Ovary (tissue), 7 donors: ENCODE measurements at regions not wholly inside any gene's neighbourhood (a gene's known extent, or its start where the extent isn't known, plus 50 kb on each side); places are given as distances from the start of the nearest gene placed in this dataset.
"Not testable (repeated sequence)": the region's sequence is repeated elsewhere in the genome, so short reads cannot be mapped to it uniquely, and the experiment has no call there.

ENCODE experiments used
- DNase-seq, 5 donors: peaks; one replicate each; pipeline ENCODE4 v3.0.0-alpha.2; 2019 to 2020
- H3K27ac ChIP-seq, 2 donors: fragments of 200-600 bp; one replicate each; pipeline versions ENCODE4 v1.5.1 to v1.8.0; 2019 to 2022
- H3K27me3 ChIP-seq: fragments of 200-600 bp; one replicate; pipeline ENCODE4 v1.8.0; 2022
- H3K36me3 ChIP-seq: fragments of 200-600 bp; sonication (generic); one replicate; pipeline ENCODE4 v1.5.1; 2019
- H3K4me1 ChIP-seq: one replicate; pipeline ENCODE4 v1.8.1; 2013; ENCODE audit warnings: mild to moderate bottlenecking, moderate library complexity; ENCODE audit not compliant: insufficient read depth
- H3K4me3 ChIP-seq: fragments of 200-600 bp; sonication (generic); one replicate; pipeline ENCODE4 v1.5.1; 2017
- H3K9me3 ChIP-seq, 2 donors: fragments of 200-600 bp in 1 of 2; sonication (generic) in 1 of 2; one replicate each; pipeline versions ENCODE4 v1.5.1 to v1.8.1; 2013 to 2019; ENCODE audit warnings: mild to moderate bottlenecking in 1 of 2, moderate library complexity in 1 of 2
- EP300 ChIP-seq: sonication (generic); formaldehyde crosslinking; IDR thresholded peaks from one replicate; pipeline ENCODE4 v1.6.1; 2017; ENCODE audit warnings: antibody characterized with exemption
- POLR2A ChIP-seq: fragments of 450-650 bp; IDR thresholded peaks from one replicate; pipeline ENCODE4 v1.6.1; 2017; ENCODE audit warnings: antibody characterized with exemption, mild to moderate bottlenecking, moderate library complexity
- WGBS, 3 donors: extraction: QIAGEN DNeasy Blood & Tissue Kit in 1 of 3; methylation state at CpG; one replicate each; pipeline versions ENCODE4 v1.1.5 to v1.1.7; 2013 to 2017; 5-methylcytosine and 5-hydroxymethylcytosine counted together
- intact Hi-C, 4 donors: fragments of 100-400 bp; cut with DNase I; formaldehyde crosslinking; loops; one replicate each; pipeline versions ENCODE4 v1.11.0 to v1.15.1; 2022 to 2023
- TF ChIP-seq, protein P1 (sequence below), 3 donors: fragments of 450-650 bp in 2 of 3; fragments of 200-600 bp in 1 of 3; IDR thresholded peaks; one replicate each; pipeline versions ENCODE4 v1.5.1 to v1.8.0; 2016 to 2022; ENCODE audit warnings: antibody characterized with exemption in 3 of 3, mild to moderate bottlenecking in 1 of 3
- donor health status: DM: no; HTN: no; CAD: no; lungs with moderate emphysema.
- donor health status: DM: no; HTN: no; CAD: no.
- donor health status: Bipolar disorder and iron deficiency.
- donor health status: DM: no; HTN: no; CAD: no.
- donor health status: DM: yes; HTN: yes; CAD: no.

DNA sequence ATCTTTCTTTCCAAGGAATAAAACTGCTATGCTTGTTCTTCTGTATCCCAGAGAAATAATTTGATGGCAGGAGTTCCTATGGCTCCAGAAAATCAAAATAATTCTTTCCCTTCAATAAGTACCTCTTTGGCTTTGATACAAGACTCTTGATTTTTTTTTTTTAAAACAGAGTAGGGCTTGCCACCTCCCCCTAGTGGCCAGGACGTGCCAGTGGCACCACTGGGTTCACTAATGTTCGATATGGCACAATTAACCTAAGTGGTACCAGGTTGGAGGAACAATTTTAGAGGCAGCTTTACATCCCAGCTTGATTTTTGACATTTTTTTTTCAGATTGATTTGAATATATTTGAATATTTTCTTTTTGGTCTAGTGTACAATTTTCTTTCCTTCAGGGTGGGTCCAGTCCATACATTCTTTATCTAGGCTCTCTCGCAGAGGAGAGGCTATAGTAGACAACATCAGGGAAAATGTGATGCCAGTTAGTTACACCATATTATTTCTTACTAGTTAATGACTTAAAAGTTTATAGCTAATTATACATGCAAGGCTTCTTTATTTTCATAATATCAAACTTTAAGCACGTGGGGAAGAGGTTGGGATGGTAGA is 330.9 kb downstream of the S1PR1 start:
- Histone ChIP-seq H3K4me3 (no peak overlapping the region), H3K27ac (no peak overlapping the region), H3K27me3 (no peaks in the 10 kb centered on the region), H3K4me1 (no peaks in the 10 kb centered on the region), H3K9me3 (no peaks in the 10 kb centered on the region), H3K36me3 (no peaks in the 10 kb centered on the region)
- intact Hi-C loops: no loop called here
- TF ChIP-seq POLR2A (no peak), EP300 (no peak)
- TF ChIP-seq, protein P1, sequence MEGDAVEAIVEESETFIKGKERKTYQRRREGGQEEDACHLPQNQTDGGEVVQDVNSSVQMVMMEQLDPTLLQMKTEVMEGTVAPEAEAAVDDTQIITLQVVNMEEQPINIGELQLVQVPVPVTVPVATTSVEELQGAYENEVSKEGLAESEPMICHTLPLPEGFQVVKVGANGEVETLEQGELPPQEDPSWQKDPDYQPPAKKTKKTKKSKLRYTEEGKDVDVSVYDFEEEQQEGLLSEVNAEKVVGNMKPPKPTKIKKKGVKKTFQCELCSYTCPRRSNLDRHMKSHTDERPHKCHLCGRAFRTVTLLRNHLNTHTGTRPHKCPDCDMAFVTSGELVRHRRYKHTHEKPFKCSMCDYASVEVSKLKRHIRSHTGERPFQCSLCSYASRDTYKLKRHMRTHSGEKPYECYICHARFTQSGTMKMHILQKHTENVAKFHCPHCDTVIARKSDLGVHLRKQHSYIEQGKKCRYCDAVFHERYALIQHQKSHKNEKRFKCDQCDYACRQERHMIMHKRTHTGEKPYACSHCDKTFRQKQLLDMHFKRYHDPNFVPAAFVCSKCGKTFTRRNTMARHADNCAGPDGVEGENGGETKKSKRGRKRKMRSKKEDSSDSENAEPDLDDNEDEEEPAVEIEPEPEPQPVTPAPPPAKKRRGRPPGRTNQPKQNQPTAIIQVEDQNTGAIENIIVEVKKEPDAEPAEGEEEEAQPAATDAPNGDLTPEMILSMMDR (IDR thresholded peaks at IDR 0.05): no peak
- no peak for DNase-seq
- 58 to 62% (median 60%) methylated on average over 4 of the region's 4 CpGs for WGBS, 3 donors

DNA sequence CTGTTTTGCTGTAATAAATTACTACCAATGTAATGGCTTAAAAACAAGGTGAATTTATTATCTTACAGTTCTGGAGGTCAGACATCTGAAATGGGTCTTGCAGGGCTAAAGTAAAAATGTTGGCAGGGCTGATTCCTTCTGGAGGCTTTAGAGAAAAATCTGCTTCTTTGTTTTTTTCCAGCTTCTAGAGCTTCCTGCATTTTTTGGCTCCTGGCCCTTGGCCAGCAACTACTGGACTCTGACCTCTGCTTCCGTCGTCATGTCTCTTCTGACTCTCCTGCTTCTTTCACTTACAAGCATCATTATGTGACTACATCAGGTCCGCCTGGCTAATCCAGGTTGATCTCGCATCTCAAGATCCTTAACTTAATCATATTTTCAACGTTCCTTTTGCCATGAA is 350.9 kb downstream of the S1PR1 start:
- no peaks in the 10 kb centered on the region for H3K9me3 ChIP-seq
- WGBS, 3 donors: 39 to 49% (median 47%) methylated on average over 5 of the region's 5 CpGs
- peak; percentile 41 to 71 (median 47) for DNase-seq
- no peak for TF ChIP-seq EP300
- no peak for TF ChIP-seq POLR2A
- TF ChIP-seq, protein P1 (IDR thresholded peaks at IDR 0.05): no peak
- no peaks in the 10 kb centered on the region for H3K27me3 ChIP-seq
- no peaks in the 10 kb centered on the region for H3K36me3 ChIP-seq
- H3K27ac ChIP-seq: no peak overlapping the region
- intact Hi-C loops: no loop called here
- no peak overlapping the region for H3K4me3 ChIP-seq
- H3K4me1 ChIP-seq: peaks cover 2% of the 10 kb centered on the region

DNA sequence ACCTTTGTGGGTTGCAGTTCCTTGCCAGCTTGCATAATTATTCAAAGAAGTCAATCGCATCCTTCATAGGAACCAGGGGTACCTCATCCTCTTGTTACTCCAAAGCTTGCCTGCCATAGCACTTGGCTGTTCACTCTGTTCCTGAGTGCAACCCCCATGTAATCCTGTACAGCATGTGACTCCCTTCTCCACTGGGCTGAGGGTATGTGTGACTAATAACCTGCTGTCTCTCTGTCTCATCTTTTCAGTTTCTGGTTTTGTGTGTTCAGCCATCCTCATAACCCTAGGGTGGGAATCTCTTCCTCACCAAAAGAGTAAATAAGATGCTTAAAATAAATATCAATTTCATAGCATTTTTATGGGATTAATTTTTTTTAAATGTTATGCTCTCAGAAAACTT is 351.9 kb downstream of the S1PR1 start:
- Histone ChIP-seq H3K27ac (no peak overlapping the region), H3K4me1 (peaks cover 2% of the 10 kb centered on the region)
- WGBS, 3 donors: 92 to 96% (median 96%) methylated on average over 1 of the region's 1 CpG

DNA sequence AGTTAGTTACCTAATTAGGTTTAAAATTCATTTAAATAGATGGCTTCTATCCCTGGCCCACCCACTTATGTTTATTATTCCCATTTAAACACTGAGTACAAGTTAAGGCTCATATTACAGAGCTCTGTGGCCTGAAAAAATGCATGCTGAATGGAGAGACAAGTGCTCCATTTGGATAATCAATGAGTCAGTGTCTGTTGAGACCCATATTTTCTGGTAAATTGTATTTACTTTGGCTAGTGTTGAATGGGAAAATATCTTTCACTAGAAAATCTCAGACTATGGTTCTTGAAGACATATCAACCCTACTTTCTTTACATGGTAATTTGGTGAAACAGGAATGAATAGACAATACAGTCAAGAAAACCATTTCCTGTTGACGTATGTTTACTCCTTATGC is 356.0 kb downstream of the S1PR1 start:
- 95 to 100% (median 98%) methylated on average over 1 of the region's 1 CpG for WGBS, 3 donors
- intact Hi-C loops: no loop called here

More for the DNA sequence above, 351.9 kb downstream of the S1PR1 start:
- TF ChIP-seq, protein P1 (IDR thresholded peaks at IDR 0.05): no peak
- no peak for TF ChIP-seq EP300
- TF ChIP-seq POLR2A: no peak
- Histone ChIP-seq H3K27me3 (no peaks in the 10 kb centered on the region), H3K36me3 (no peaks in the 10 kb centered on the region), H3K4me3 (no peak overlapping the region), H3K9me3 (no peaks in the 10 kb centered on the region)
- DNase-seq: no peak
- intact Hi-C loops: no loop called here

DNA sequence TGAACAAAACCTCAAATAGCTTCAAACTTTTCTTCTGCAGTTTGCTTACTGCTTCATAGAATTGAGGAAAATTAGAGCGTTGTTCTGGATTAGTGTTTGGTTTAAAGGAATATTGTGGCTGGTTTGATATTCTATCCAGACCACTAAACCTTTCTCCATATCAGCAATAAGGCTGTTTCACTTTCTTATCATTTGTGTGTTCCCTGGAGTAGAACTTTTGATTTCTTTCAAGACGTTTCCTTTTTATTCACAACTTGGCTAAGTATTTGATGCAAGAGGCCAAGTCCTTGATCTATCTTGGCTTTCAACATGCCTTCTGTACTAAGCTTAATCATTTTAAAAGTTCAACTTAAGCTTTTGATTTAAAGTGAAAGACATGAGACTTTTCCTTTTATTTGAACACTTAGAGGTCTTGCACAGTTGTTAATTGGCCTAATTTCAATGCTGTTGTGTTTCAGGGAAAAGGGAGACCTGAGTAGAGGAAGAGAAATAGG is 359.1 kb downstream of the S1PR1 start:
- 1 to 7% (median 6%) methylated on average over 2 of the region's 2 CpGs for WGBS, 3 donors
- H3K36me3 ChIP-seq: no peaks in the 10 kb centered on the region
- intact Hi-C loops: no loop called here
- DNase-seq: no peak
- H3K9me3 ChIP-seq: no peaks in the 10 kb centered on the region
- no peak overlapping the region for H3K4me3 ChIP-seq
- TF ChIP-seq EP300: no peak
- TF ChIP-seq POLR2A: no peak
- TF ChIP-seq, protein P1 (IDR thresholded peaks at IDR 0.05): no peak
- no peak overlapping the region for H3K27ac ChIP-seq
- no peaks in the 10 kb centered on the region for H3K27me3 ChIP-seq
- no peaks in the 10 kb centered on the region for H3K4me1 ChIP-seq

More for the DNA sequence above, 356.0 kb downstream of the S1PR1 start:
- DNase-seq: no peak
- no peak overlapping the region for H3K27ac ChIP-seq
- H3K9me3 ChIP-seq: no peaks in the 10 kb centered on the region
- no peaks in the 10 kb centered on the region for H3K36me3 ChIP-seq
- H3K4me3 ChIP-seq: no peak overlapping the region
- no peak for TF ChIP-seq EP300
- no peaks in the 10 kb centered on the region for H3K27me3 ChIP-seq
- H3K4me1 ChIP-seq: peaks cover under 1% of the 10 kb centered on the region

DNA sequence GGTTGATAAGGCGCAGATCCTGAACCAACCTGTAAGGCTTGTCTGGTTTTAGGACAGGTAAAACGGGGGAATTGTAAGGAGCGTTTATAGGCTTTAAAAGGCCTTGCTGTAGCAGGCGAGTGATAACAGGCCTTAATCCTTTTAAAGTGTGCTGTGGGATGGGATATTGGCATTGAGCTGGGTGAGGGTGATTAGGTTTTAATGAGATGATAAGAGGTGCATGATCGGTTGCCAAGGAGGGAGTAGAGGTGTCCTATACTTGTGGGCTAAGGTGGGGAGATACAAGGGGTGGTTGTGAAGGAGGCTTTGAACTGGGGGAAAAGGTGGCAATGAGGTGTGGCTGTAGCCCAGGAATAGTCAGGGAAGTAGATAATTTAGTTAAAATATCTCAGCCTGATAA is 363.8 kb downstream of the S1PR1 start:
- H3K9me3 ChIP-seq, H3K27me3 ChIP-seq, DNase-seq, H3K27ac ChIP-seq, H3K4me3 ChIP-seq, H3K36me3 ChIP-seq, intact Hi-C loops, H3K4me1 ChIP-seq: not testable (repeated sequence)
- WGBS, 3 donors: 82 to 92% (median 92%) methylated on average over 5 of the region's 5 CpGs
